ENCODE measurements at regions not wholly inside any gene's neighbourhood (a gene's known extent, or its start where the extent isn't known, plus 50 kb on each side); places are given as distances from the start of the nearest gene placed in this dataset.

GRCh38 chr5:44660251-44660650, 148.5 kb upstream of the MRPS30 start:
- H3K9me3 Mint-ChIP-seq: peaks cover 5% of the 10 kb centered on the region

DNA sequence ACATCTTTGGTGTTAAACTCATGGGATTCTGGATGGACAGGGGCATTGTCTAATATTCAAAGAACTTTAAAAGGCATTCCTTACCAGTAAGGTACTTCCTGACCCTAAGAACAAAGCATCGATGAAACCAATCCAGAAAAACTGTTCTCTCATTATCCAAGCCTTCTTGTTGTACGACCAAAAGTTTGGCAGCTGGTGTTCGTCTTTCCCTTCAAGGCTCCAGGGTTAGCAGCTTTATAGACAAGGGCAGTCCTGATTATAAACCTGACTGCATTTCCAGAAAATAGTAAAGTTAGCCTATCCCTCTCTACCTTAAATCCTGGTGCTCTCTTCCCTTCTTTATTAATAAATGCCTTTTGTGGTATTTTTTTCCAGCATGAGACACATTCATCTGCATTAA, 149.4 kb upstream of the MRPS30 start:
- H3K27me3 Mint-ChIP-seq: no peaks in the 10 kb centered on the region
- no peak for DNase-seq (ENCODE audit: extremely low spot score, unreplicated experiment)
- H3K27ac Mint-ChIP-seq: no peak overlapping the region
- TF ChIP-seq CTCF (conservative IDR thresholded peaks at IDR 0.05): no peak
- no peaks in the 10 kb centered on the region for H3K4me1 Mint-ChIP-seq (ENCODE audit: unreplicated experiment)
- no peaks in the 10 kb centered on the region for H3K36me3 Mint-ChIP-seq
- H3K9me3 Mint-ChIP-seq: peaks cover 7% of the 10 kb centered on the region
- H3K4me3 Mint-ChIP-seq: no peak overlapping the region

More at GRCh38 chr5:44660251-44660650, 148.5 kb upstream of the MRPS30 start:
- no peak overlapping the region for H3K27ac Mint-ChIP-seq
- H3K4me1 Mint-ChIP-seq (ENCODE audit: unreplicated experiment): no peaks in the 10 kb centered on the region
- no peak for TF ChIP-seq CTCF (conservative IDR thresholded peaks at IDR 0.05)
- H3K36me3 Mint-ChIP-seq: no peaks in the 10 kb centered on the region
- no peak overlapping the region for H3K4me3 Mint-ChIP-seq
- no peaks in the 10 kb centered on the region for H3K27me3 Mint-ChIP-seq
- DNase-seq (ENCODE audit: extremely low spot score, unreplicated experiment): no peak

DNA sequence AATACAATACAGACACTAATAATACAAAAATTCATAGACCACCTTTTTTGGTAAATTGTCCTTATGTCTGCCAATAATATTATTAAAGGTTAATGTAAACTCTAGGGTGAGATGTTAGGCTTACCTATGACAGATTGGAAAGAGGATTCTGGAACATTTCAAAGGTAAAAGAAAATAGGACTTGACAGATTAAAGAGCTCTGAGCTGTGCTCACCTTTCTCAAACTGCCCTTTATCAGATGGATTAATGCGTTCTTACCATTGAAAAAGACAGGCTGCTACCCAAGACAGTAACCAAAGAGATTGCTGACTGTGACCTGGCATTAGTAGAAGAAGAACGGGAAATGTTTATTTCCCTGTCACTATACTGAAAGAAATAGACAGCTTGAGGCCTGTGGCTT, 156.1 kb upstream of the MRPS30 start:
- Mint-ChIP-seq H3K27ac (no peak overlapping the region), H3K4me3 (no peak overlapping the region), H3K27me3 (no peaks in the 10 kb centered on the region), H3K4me1 (ENCODE audit: unreplicated experiment) (no peaks in the 10 kb centered on the region), H3K9me3 (peaks cover 7% of the 10 kb centered on the region), H3K36me3 (no peaks in the 10 kb centered on the region)
- no peak for TF ChIP-seq CTCF (conservative IDR thresholded peaks at IDR 0.05)
- no peak for DNase-seq (ENCODE audit: extremely low spot score, unreplicated experiment)

GRCh38 chr5:44646016-44646415, 162.7 kb upstream of the MRPS30 start:
- peaks cover 19% of the 10 kb centered on the region for H3K4me1 Mint-ChIP-seq (ENCODE audit: unreplicated experiment)
- TF ChIP-seq CTCF (conservative IDR thresholded peaks at IDR 0.05): no peak
- H3K36me3 Mint-ChIP-seq: no peaks in the 10 kb centered on the region
- H3K27ac Mint-ChIP-seq: no peak overlapping the region
- no peak overlapping the region for H3K4me3 Mint-ChIP-seq
- DNase-seq (ENCODE audit: extremely low spot score, unreplicated experiment): no peak
- H3K9me3 Mint-ChIP-seq: no peaks in the 10 kb centered on the region
- H3K27me3 Mint-ChIP-seq: no peaks in the 10 kb centered on the region

DNA sequence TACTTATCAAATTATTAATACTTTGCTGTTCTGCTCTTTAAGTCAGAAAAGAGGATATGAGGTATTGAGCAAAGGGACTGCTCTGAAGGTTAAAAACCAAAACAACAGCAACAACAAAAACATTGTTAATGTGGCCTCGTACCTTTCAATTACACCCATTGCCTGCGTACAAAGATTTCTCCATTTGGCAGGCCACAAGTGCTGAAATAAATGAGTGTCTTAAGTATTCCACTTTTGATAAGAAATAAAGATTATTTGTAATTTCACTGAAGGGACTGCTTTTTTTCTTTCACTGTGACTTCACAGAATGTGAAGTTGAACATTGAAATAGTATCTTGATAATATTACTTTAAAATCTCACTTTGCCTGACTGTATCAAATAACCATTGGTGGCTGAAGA, 163.2 kb upstream of the MRPS30 start:
- Mint-ChIP-seq H3K27ac (no peak overlapping the region), H3K9me3 (no peaks in the 10 kb centered on the region), H3K36me3 (no peaks in the 10 kb centered on the region), H3K4me1 (ENCODE audit: unreplicated experiment) (peaks cover 19% of the 10 kb centered on the region), H3K27me3 (no peaks in the 10 kb centered on the region), H3K4me3 (no peak overlapping the region)
- no peak for DNase-seq (ENCODE audit: extremely low spot score, unreplicated experiment)
- TF ChIP-seq CTCF (conservative IDR thresholded peaks at IDR 0.05): no peak

DNA sequence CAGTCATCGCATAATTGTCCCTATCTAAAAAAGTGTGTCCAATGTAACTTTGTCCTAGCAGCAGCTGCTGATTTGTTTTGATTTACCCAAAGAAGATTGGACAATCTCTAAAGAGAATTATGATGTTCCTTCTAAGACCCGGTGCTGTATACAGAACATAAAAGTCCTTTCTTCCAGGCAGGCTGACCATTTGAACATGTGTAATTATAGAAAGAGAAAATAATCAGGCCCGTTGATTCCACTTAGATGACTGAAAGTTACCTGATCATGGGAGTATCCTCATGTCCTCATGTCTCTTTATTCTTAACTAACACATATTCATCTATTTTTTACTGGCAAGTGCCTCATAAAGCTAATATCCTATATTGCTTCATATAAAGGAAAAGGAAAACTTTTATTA, 164.1 kb upstream of the MRPS30 start:
- no peaks in the 10 kb centered on the region for H3K27me3 Mint-ChIP-seq
- H3K9me3 Mint-ChIP-seq: no peaks in the 10 kb centered on the region
- H3K4me3 Mint-ChIP-seq: no peak overlapping the region
- peaks cover 19% of the 10 kb centered on the region for H3K4me1 Mint-ChIP-seq (ENCODE audit: unreplicated experiment)
- H3K27ac Mint-ChIP-seq: no peak overlapping the region
- DNase-seq (ENCODE audit: extremely low spot score, unreplicated experiment): no peak
- no peaks in the 10 kb centered on the region for H3K36me3 Mint-ChIP-seq
- TF ChIP-seq CTCF (conservative IDR thresholded peaks at IDR 0.05): no peak

All from type B pancreatic cell (in vitro differentiated cells).